Esophagus squamous epithelium (tissue), 5 donors: ENCODE measurements at regions not wholly inside any gene's neighbourhood (a gene's known extent, or its start where the extent isn't known, plus 50 kb on each side); places are given as distances from the start of the nearest gene placed in this dataset.
A peak's percentile ranks its signal among the peaks of the same experiment; 100 is the strongest.

Experiments
- DNase-seq: peaks from one replicate; lab custom pipeline; 2025; lab: John Stamatoyannopoulos, UW
- H3K27ac ChIP-seq, 4 donors: fragments of 200-600 bp; sonication (generic); one replicate each; pipeline ENCODE4 v1.5.1; 2016 to 2019; ENCODE audit warnings: mild to moderate bottlenecking in 1 of 4
- H3K27me3 ChIP-seq, 4 donors: fragments of 200-600 bp; sonication (generic); 1 replicate in 3 of 4; 2 replicates in 1 of 4; pipeline versions ENCODE4 v1.5.1 to v1.6.0; 2017 to 2021; ENCODE audit warnings: antibody characterized with exemption in 1 of 4
- H3K36me3 ChIP-seq, 3 donors: fragments of 200-600 bp; sonication (generic); one replicate each; pipeline ENCODE4 v1.5.1; 2016 to 2019
- H3K4me1 ChIP-seq, 3 donors: fragments of 200-600 bp; sonication (generic); one replicate each; pipeline ENCODE4 v1.5.1; 2017 to 2019
- H3K4me3 ChIP-seq, 4 donors: fragments of 200-600 bp; sonication (generic); 1 replicate in 3 of 4; 2 replicates in 1 of 4; pipeline ENCODE4 v1.5.1; 2016 to 2019; ENCODE audit warnings: mild to moderate bottlenecking in 2 of 4, moderate library complexity in 1 of 4
- H3K9me3 ChIP-seq, 3 donors: fragments of 200-600 bp; sonication (generic); one replicate each; pipeline ENCODE4 v1.5.1; 2016 to 2019
- CTCF ChIP-seq, 6 experiments: fragments of 450-650 bp in 4 of 6; fragments of 200-600 bp in 2 of 6; sonication (generic) in 2 of 6; IDR thresholded peaks; one replicate each; pipeline ENCODE4 v1.5.1; 2016 to 2019; ENCODE audit warnings: antibody characterized with exemption in 6 of 6, mild to moderate bottlenecking in 4 of 6, moderate library complexity in 4 of 6
- POLR2A ChIP-seq, 4 donors: fragments of 450-650 bp; IDR thresholded peaks; one replicate each; pipeline ENCODE4 v1.6.1; 2017; ENCODE audit warnings: antibody characterized with exemption in 4 of 4, mild to moderate bottlenecking in 4 of 4, moderate library complexity in 3 of 4
- WGBS, 2 donors: methylation state at CpG; one replicate each; pipeline ENCODE4 v1.1.5; 2018; 5-methylcytosine and 5-hydroxymethylcytosine counted together
- intact Hi-C: fragments of 100-400 bp; cut with DNase I; formaldehyde crosslinking; loops from one replicate; pipeline ENCODE4 v1.15.0; 2022
- donor health status: DM: yes; HTN: yes; CAD: no.

- intact Hi-C loops: no loop called here
- TF ChIP-seq POLR2A (IDR thresholded peaks at IDR 0.05) (no peak), CTCF (IDR thresholded peaks at IDR 0.05) (no peak)
- peak overlapping the region in 1 of 4 donors; percentile 21 for H3K4me3 ChIP-seq
Measured at GRCh38 chr17:55635253-55635914, 87.3 kb downstream of the TMEM100 start.

GRCh38 chr17:55634702-55635101, 88.0 kb downstream of the TMEM100 start:
- TF ChIP-seq POLR2A (IDR thresholded peaks at IDR 0.05) (no peak), CTCF (IDR thresholded peaks at IDR 0.05) (no peak)
- no peaks in the 10 kb centered on the region for H3K27me3 ChIP-seq
- peaks cover 0 to 10% (median 0%) of the 10 kb centered on the region in 3 donors for H3K4me1 ChIP-seq
- WGBS, 2 donors: 73 to 76% methylated on average over 3 of the region's 3 CpGs
- H3K4me3 ChIP-seq: no peak overlapping the region
- no peak overlapping the region for H3K27ac ChIP-seq
- intact Hi-C loops: no loop called here
- no peaks in the 10 kb centered on the region for H3K36me3 ChIP-seq
- H3K9me3 ChIP-seq: no peaks in the 10 kb centered on the region
- DNase-seq: no peak

More at GRCh38 chr17:55635253-55635914, 87.3 kb downstream of the TMEM100 start:
- Histone ChIP-seq H3K27me3 (no peaks in the 10 kb centered on the region), H3K4me1 (peaks cover 0 to 10% (median 0%) of the 10 kb centered on the region in 3 donors), H3K27ac (no peak overlapping the region), H3K36me3 (no peaks in the 10 kb centered on the region), H3K9me3 (no peaks in the 10 kb centered on the region)
- WGBS, 2 donors: 32 to 49% methylated on average over 5 of the region's 5 CpGs
- DNase-seq: no peak

GRCh38 chr17:55632893-55633292, 89.8 kb downstream of the TMEM100 start:
- WGBS, 2 donors: 50% methylated on average over 2 of the region's 2 CpGs; no CpG with 5 or more reads in 1 of the 2 donors
- H3K27ac ChIP-seq: no peak overlapping the region

GRCh38 chr17:55632236-55632635, 90.4 kb downstream of the TMEM100 start:
- DNase-seq: no peak
- no peak overlapping the region for H3K27ac ChIP-seq
- no peak overlapping the region for H3K4me3 ChIP-seq
- 17 to 21% methylated on average over 2 of the region's 2 CpGs for WGBS, 2 donors
- TF ChIP-seq CTCF (IDR thresholded peaks at IDR 0.05) (no peak), POLR2A (IDR thresholded peaks at IDR 0.05) (no peak)
- no peaks in the 10 kb centered on the region for H3K36me3 ChIP-seq
- no peaks in the 10 kb centered on the region for H3K9me3 ChIP-seq
- H3K27me3 ChIP-seq: no peaks in the 10 kb centered on the region
- intact Hi-C loops: no loop called here
- H3K4me1 ChIP-seq: peaks cover 0 to 10% (median 0%) of the 10 kb centered on the region in 3 donors

More at GRCh38 chr17:55632893-55633292, 89.8 kb downstream of the TMEM100 start:
- intact Hi-C loops: no loop called here
- no peaks in the 10 kb centered on the region for H3K9me3 ChIP-seq
- H3K4me3 ChIP-seq: no peak overlapping the region
- no peak for DNase-seq
- no peak for TF ChIP-seq CTCF (IDR thresholded peaks at IDR 0.05)
- no peak for TF ChIP-seq POLR2A (IDR thresholded peaks at IDR 0.05)
- H3K27me3 ChIP-seq: no peaks in the 10 kb centered on the region
- no peaks in the 10 kb centered on the region for H3K36me3 ChIP-seq
- H3K4me1 ChIP-seq: peaks cover 0 to 10% (median 0%) of the 10 kb centered on the region in 3 donors

- peaks cover 0 to 2% (median 0%) of the 10 kb centered on the region in 3 donors for H3K4me1 ChIP-seq
- no peak for DNase-seq
- H3K4me3 ChIP-seq: no peak overlapping the region
- H3K9me3 ChIP-seq: no peaks in the 10 kb centered on the region
- no peak for TF ChIP-seq POLR2A (IDR thresholded peaks at IDR 0.05)
- no peak for TF ChIP-seq CTCF (IDR thresholded peaks at IDR 0.05)
- H3K27me3 ChIP-seq: no peaks in the 10 kb centered on the region
- no peaks in the 10 kb centered on the region for H3K36me3 ChIP-seq
- 80 to 86% methylated on average over 7 of the region's 7 CpGs for WGBS, 2 donors
- H3K27ac ChIP-seq: no peak overlapping the region
- intact Hi-C loops: no loop called here
Measured at GRCh38 chr17:55629995-55630394, 92.7 kb downstream of the TMEM100 start.
